Kidney (tissue), 13 donors: ENCODE measurements at regions not wholly inside any gene's neighbourhood (a gene's known extent, or its start where the extent isn't known, plus 50 kb on each side); places are given as distances from the start of the nearest gene placed in this dataset.

Experiments used
- DNase-seq, 5 donors: peaks; one replicate each; pipeline ENCODE4 v3.0.0-alpha.2; 2013 to 2020
- FAIRE-seq: peaks from 2 replicates; lab custom pipeline; 2012; peaks lifted over from hg19 to GRCh38; lab: Jason Lieb, UNC
- H3K27ac ChIP-seq, 2 donors: one replicate each; pipeline ENCODE4 v1.7.0; 2013; ENCODE audit warnings: low read depth in 2 of 2, low read length in 2 of 2, inconsistent platforms in 1 of 2
- H3K27me3 ChIP-seq: one replicate; pipeline ENCODE4 v1.7.1; 2013; ENCODE audit warnings: low read length, inconsistent platforms; ENCODE audit not compliant: control insufficient read depth, insufficient read depth
- H3K36me3 ChIP-seq, 3 donors: one replicate each; pipeline versions ENCODE4 v1.7.0 to v1.7.1; 2013; ENCODE audit warnings: low read length in 3 of 3, control low read depth in 1 of 3, inconsistent platforms in 1 of 3; ENCODE audit not compliant: insufficient read depth in 3 of 3, control insufficient read depth in 2 of 3
- H3K4me1 ChIP-seq, 3 donors: one replicate each; pipeline versions ENCODE4 v1.7.0 to v1.7.1; 2013; ENCODE audit warnings: low read length in 3 of 3, inconsistent platforms in 1 of 3, low read depth in 1 of 3; ENCODE audit not compliant: control insufficient read depth in 2 of 3, insufficient read depth in 2 of 3
- H3K4me3 ChIP-seq, 3 donors: one replicate each; pipeline versions ENCODE4 v1.7.0 to v1.8.1; 2013; ENCODE audit warnings: low read length in 3 of 3, control low read depth in 1 of 3, inconsistent platforms in 1 of 3
- H3K9ac ChIP-seq, 3 donors: one replicate each; pipeline versions ENCODE4 v1.7.0 to v1.7.1; 2013; ENCODE audit warnings: low read length in 3 of 3, control low read depth in 1 of 3, inconsistent platforms in 1 of 3
- H3K9me3 ChIP-seq, 3 donors: one replicate each; pipeline versions ENCODE4 v1.7.0 to v1.7.1; 2013; ENCODE audit warnings: low read length in 3 of 3, control low read depth in 1 of 3, inconsistent platforms in 1 of 3; ENCODE audit not compliant: control insufficient read depth in 2 of 3, insufficient read depth in 1 of 3
- intact Hi-C: fragments of 100-400 bp; cut with DNase I; formaldehyde crosslinking; loops from one replicate; pipeline ENCODE4 v1.11.1; 2022
- TF ChIP-seq, protein P1 (sequence below): IDR thresholded peaks from 3 replicates; pipeline ENCODE4 v1.5.1; 2012; ENCODE audit warnings: mild to moderate bottlenecking, moderate library complexity, borderline replicate concordance; ENCODE audit not compliant: insufficient read depth; ENCODE audit errors: extremely low read depth
- donor health status: control.
- donor health status: control.
- donor health status: control.
- donor health status: control.
- donor health status: control.
- donor health status: DM: yes; HTN: yes; CAD: no.
- donor health status: Normal renal cell carcinoma (clear cell type).

DNA sequence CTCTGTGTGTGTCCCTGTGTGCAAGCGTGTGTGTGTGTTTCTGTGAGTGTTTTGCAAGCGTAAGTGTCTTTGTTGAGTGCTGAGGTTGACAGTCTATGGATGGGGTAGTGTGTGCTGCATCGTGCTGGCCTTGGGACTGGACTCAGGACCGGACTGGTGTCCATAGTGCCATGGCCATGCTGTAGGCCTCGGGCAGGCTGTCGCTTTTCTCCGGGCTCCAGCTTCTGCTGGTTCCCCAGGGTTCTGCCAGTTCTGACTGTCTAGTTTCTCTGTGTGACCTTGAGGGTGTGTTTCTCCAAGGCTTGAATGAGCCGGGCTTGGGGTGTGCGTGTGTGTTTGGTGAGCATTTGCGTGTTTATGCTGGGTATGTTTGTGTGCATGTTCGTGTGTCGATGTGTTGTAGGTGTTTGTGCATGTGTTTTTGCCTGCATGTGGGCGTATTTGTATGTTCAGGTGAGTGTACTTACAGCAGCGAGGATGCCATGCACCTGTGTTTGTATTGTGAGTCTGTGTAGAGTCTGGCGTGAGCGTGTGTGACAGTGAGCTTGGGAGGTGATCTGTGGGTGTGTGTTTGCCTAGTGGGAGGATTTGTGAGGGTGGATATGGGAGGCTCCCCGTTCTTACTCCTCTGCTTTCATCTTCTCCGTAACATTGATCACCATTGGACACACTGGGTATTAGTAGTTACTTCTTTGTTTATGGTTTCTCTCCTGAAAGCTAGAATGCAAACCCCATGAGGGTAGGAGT lies 51.7 kb upstream of the POU3F1 start:
- intact Hi-C loops = no loop called here
- TF ChIP-seq, protein P1, sequence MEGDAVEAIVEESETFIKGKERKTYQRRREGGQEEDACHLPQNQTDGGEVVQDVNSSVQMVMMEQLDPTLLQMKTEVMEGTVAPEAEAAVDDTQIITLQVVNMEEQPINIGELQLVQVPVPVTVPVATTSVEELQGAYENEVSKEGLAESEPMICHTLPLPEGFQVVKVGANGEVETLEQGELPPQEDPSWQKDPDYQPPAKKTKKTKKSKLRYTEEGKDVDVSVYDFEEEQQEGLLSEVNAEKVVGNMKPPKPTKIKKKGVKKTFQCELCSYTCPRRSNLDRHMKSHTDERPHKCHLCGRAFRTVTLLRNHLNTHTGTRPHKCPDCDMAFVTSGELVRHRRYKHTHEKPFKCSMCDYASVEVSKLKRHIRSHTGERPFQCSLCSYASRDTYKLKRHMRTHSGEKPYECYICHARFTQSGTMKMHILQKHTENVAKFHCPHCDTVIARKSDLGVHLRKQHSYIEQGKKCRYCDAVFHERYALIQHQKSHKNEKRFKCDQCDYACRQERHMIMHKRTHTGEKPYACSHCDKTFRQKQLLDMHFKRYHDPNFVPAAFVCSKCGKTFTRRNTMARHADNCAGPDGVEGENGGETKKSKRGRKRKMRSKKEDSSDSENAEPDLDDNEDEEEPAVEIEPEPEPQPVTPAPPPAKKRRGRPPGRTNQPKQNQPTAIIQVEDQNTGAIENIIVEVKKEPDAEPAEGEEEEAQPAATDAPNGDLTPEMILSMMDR = no peak
- H3K36me3 ChIP-seq = no peaks in the 10 kb centered on the region
- H3K27ac ChIP-seq = no peak overlapping the region
- no peak overlapping the region for H3K4me3 ChIP-seq
- H3K4me1 ChIP-seq = peaks cover 0 to 6% (median 0%) of the 10 kb centered on the region in 3 donors
- FAIRE-seq = no peak
- H3K27me3 ChIP-seq = no peaks in the 10 kb centered on the region
- no peak overlapping the region for H3K9ac ChIP-seq
- no peak for DNase-seq
- H3K9me3 ChIP-seq = no peaks in the 10 kb centered on the region

- TF ChIP-seq, protein P1 = no peak
- Histone ChIP-seq H3K27ac (no peak overlapping the region), H3K9ac (no peak overlapping the region), H3K27me3 (no peaks in the 10 kb centered on the region), H3K4me3 (no peak overlapping the region), H3K36me3 (no peaks in the 10 kb centered on the region), H3K4me1 (peaks cover 0 to 7% (median 0%) of the 10 kb centered on the region in 3 donors), H3K9me3 (no peaks in the 10 kb centered on the region)
- intact Hi-C loops = no loop called here
- DNase-seq (no peak), FAIRE-seq (no peak)
Observed at GRCh38 chr1:38097284-38097898, 50.8 kb upstream of the POU3F1 start.
